ENCODE measurements at regions not wholly inside any gene's neighbourhood (a gene's known extent, or its start where the extent isn't known, plus 50 kb on each side); places are given as distances from the start of the nearest gene placed in this dataset.

DNA sequence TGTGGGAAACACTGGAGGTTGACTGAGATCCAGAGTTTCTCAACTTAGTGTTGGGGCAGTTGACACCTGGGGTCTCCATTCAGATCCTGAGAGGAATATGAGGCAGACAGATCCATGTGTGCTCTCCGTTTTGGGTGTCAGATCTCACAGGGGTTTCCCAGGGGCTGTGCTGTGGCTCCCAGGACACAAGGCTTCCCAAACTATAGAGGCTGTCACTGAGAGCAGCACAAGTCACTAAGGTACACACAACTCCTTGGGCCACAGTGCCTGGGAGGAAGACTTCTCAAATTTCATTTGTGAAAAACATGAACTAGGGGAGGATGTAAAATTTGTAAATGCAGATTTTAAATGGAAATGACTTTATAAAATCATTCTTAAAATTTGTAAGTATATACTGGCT is 363.6 kb downstream of the FBXO8 start:
- H3K27ac Mint-ChIP-seq = no peak overlapping the region
- H3K4me1 Mint-ChIP-seq = peaks cover 12 to 14% of the 10 kb centered on the region in 2 experiments
- Histone ChIP-seq H2BK15ac (ENCODE audit: low read depth, low read length) (no peak overlapping the region), H2BK5ac (ENCODE audit: insufficient read length, low read length) (no peak overlapping the region), H3K27me3 (ENCODE audit: insufficient read depth, low read length) (no peaks in the 10 kb centered on the region), H3K4me1 (ENCODE audit: insufficient read depth, low read length) (peaks cover 2% of the 10 kb centered on the region; the same call in 1 of the 2 replicates), H3K23me2 (ENCODE audit: insufficient read length, low read depth, low read length, poor library complexity, severe bottlenecking) (no peaks in the 10 kb centered on the region), H2BK20ac (ENCODE audit: low read depth, low read length, poor library complexity, severe bottlenecking) (no peak overlapping the region), H3K23ac (ENCODE audit: insufficient read length, low read depth, low read length) (no peak overlapping the region), H3K79me1 (ENCODE audit: insufficient read depth, low read depth, low read length, poor library complexity, severe bottlenecking) (no peaks in the 10 kb centered on the region), H2AFZ (ENCODE audit: low read length) (no peak overlapping the region), H3K56ac (ENCODE audit: insufficient read length, low read depth, low read length) (no peak overlapping the region), H4K91ac (ENCODE audit: insufficient read length, low read depth, low read length) (no peak overlapping the region), H3K4ac (ENCODE audit: low read depth, low read length) (no peak overlapping the region), H3K4me2 (ENCODE audit: insufficient read depth, insufficient read length, low read length) (no peak overlapping the region), H3K14ac (ENCODE audit: insufficient read depth, low read length) (no peak overlapping the region), H4K8ac (replicated peaks; ENCODE audit: insufficient read length, low read depth, low read length) (no peak overlapping the region), H2BK120ac (ENCODE audit: low read depth, low read length, poor library complexity, severe bottlenecking) (no peak overlapping the region), H4K5ac (ENCODE audit: insufficient read length, low read depth, low read length) (no peak overlapping the region), H3K27ac (ENCODE audit: insufficient read length, low read depth, low read length) (no peak overlapping the region), H3K9ac (ENCODE audit: extremely low read depth, insufficient read length, low read length) (no peak overlapping the region), H3K18ac (ENCODE audit: insufficient read length, low read depth, low read length) (no peak overlapping the region), H4K20me1 (ENCODE audit: control insufficient read depth, insufficient read depth, insufficient read length) (no peaks in the 10 kb centered on the region), H3K9me3 (ENCODE audit: control insufficient read depth, low read depth, low read length) (no peaks in the 10 kb centered on the region), H2BK12ac (ENCODE audit: insufficient read length, low read depth, low read length) (no peak overlapping the region), H2AK5ac (ENCODE audit: insufficient read length, low read length) (no peak overlapping the region), H3T11ph (ENCODE audit: low read length) (no peak overlapping the region), H3K79me2 (ENCODE audit: insufficient read depth, low read length) (no peaks in the 10 kb centered on the region)
- H3K27me3 Mint-ChIP-seq (ENCODE audit: low read depth) = no peaks in the 10 kb centered on the region; the same call in 1 of the 2 replicates
- no CpG with 5 or more reads among the region's 1 CpG for WGBS (ENCODE audit: extremely low coverage, insufficient read length, low lambda C conversion rate)
- H3K36me3 Mint-ChIP-seq (ENCODE audit: insufficient read depth in 1 of 3, low read depth in 3 of 3) = no peaks in the 10 kb centered on the region
- TF ChIP-seq, protein P1, sequence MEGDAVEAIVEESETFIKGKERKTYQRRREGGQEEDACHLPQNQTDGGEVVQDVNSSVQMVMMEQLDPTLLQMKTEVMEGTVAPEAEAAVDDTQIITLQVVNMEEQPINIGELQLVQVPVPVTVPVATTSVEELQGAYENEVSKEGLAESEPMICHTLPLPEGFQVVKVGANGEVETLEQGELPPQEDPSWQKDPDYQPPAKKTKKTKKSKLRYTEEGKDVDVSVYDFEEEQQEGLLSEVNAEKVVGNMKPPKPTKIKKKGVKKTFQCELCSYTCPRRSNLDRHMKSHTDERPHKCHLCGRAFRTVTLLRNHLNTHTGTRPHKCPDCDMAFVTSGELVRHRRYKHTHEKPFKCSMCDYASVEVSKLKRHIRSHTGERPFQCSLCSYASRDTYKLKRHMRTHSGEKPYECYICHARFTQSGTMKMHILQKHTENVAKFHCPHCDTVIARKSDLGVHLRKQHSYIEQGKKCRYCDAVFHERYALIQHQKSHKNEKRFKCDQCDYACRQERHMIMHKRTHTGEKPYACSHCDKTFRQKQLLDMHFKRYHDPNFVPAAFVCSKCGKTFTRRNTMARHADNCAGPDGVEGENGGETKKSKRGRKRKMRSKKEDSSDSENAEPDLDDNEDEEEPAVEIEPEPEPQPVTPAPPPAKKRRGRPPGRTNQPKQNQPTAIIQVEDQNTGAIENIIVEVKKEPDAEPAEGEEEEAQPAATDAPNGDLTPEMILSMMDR (conservative IDR thresholded peaks at IDR 0.05) = no peak
- no peak for DNase-seq
- no peak overlapping the region for H3K4me3 Mint-ChIP-seq
- no peaks in the 10 kb centered on the region for H3K9me3 Mint-ChIP-seq
